ENCODE measurements at regions not wholly inside any gene's neighbourhood (a gene's known extent, or its start where the extent isn't known, plus 50 kb on each side); places are given as distances from the start of the nearest gene placed in this dataset.

GRCh38 chr12:34188974-34189373 is 166.7 kb downstream of the ALG10 start:
- no peak overlapping the region for H3K4me3 ChIP-seq (ENCODE audit: low read depth, low read length)
- DNase-seq (ENCODE audit: low read depth) = no peak

GRCh38 chr12:34190054-34190453 is 167.8 kb downstream of the ALG10 start:
- no peak for TF ChIP-seq CTCF (conservative IDR thresholded peaks at IDR 0.05; ENCODE audit: low read depth, low read length)
- no peak for DNase-seq (ENCODE audit: low read depth)
- no peak overlapping the region for H3K4me3 ChIP-seq (ENCODE audit: low read depth, low read length)

More at GRCh38 chr12:34188974-34189373, 166.7 kb downstream of the ALG10 start:
- no peak for TF ChIP-seq CTCF (conservative IDR thresholded peaks at IDR 0.05; ENCODE audit: low read depth, low read length)

DNA sequence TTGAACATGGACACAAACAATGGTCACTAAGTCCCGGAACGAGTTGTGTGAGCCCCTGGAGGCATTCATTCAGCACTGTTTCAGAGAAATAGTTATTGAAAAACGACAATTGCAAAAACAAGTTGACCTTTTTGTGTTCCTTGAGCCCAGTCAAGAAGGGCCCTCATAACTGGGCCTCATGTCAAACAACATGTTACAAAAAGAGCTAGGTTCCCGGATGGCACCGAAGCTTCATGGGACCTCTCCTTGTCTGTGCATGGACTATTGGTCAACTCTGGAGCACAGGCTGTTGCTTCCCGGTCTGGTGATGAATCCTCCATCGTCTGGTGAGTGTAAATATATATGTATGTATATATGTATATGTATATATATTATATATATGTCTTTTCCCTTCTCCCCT is 176.6 kb downstream of the ALG10 start:
- no peak overlapping the region for H3K4me3 ChIP-seq (ENCODE audit: low read depth, low read length)
- TF ChIP-seq CTCF (conservative IDR thresholded peaks at IDR 0.05; ENCODE audit: low read depth, low read length) = no peak
- DNase-seq (ENCODE audit: low read depth) = no peak

- no peak for TF ChIP-seq CTCF (conservative IDR thresholded peaks at IDR 0.05; ENCODE audit: low read depth, low read length)
- no peak for DNase-seq (ENCODE audit: low read depth)
- no peak overlapping the region for H3K4me3 ChIP-seq (ENCODE audit: low read depth, low read length)
Measured at GRCh38 chr12:34203866-34204620, 181.7 kb downstream of the ALG10 start.

DNA sequence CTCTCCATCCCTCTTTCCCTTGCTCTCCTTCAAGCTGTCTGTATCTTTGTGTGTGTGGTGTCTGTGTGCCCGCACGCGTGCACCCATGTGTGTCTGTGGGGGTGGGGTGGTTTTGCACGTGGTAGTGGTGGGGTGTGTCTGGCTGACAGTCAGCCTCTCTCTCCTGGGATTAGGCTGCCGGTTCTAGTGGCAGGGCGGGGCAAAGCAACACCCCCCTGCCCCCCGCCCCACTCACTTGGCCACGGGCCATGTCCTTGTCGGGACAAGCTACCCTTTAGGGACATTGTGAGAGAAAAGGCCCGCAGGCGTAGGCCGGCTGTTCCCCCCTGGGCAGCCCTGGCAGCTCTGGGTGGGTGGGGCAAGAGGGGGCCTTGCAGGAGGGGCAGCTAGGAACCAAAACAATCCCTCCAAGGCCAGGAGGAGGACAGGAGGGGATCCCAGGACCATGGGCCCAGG is 182.6 kb downstream of the ALG10 start:
- TF ChIP-seq CTCF (conservative IDR thresholded peaks at IDR 0.05; ENCODE audit: low read depth, low read length) = no peak
- no peak for DNase-seq (ENCODE audit: low read depth)
- no peak overlapping the region for H3K4me3 ChIP-seq (ENCODE audit: low read depth, low read length)

GRCh38 chr12:34205401-34205800 is 183.1 kb downstream of the ALG10 start:
- no peak for TF ChIP-seq CTCF (conservative IDR thresholded peaks at IDR 0.05; ENCODE audit: low read depth, low read length)
- DNase-seq (ENCODE audit: low read depth) = no peak
- H3K4me3 ChIP-seq (ENCODE audit: low read depth, low read length) = no peak overlapping the region
